Prostate gland (tissue), 2 donors: ENCODE measurements at regions not wholly inside any gene's neighbourhood (a gene's known extent, or its start where the extent isn't known, plus 50 kb on each side); places are given as distances from the start of the nearest gene placed in this dataset.

ENCODE experiments used
- POLR2A ChIP-seq: fragments of 450-650 bp; IDR thresholded peaks from one replicate; pipeline ENCODE4 v1.6.1; 2016; ENCODE audit warnings: antibody characterized with exemption, mild to moderate bottlenecking
- POLR2AphosphoS5 ChIP-seq: sonication (generic); formaldehyde crosslinking; IDR thresholded peaks from one replicate; pipeline ENCODE4 v1.6.1; 2017; ENCODE audit warnings: antibody characterized with exemption
- TF ChIP-seq, protein P1 (sequence below), 4 experiments: fragments of 200-600 bp in 2 of 4; fragments of 450-650 bp in 2 of 4; sonication (generic) in 2 of 4; IDR thresholded peaks; 1 replicate in 3 of 4; 2 replicates in 1 of 4; pipeline ENCODE4 v1.5.1; 2016 to 2019; ENCODE audit warnings: antibody characterized with exemption in 4 of 4, mild to moderate bottlenecking in 2 of 4, moderate library complexity in 2 of 4

DNA sequence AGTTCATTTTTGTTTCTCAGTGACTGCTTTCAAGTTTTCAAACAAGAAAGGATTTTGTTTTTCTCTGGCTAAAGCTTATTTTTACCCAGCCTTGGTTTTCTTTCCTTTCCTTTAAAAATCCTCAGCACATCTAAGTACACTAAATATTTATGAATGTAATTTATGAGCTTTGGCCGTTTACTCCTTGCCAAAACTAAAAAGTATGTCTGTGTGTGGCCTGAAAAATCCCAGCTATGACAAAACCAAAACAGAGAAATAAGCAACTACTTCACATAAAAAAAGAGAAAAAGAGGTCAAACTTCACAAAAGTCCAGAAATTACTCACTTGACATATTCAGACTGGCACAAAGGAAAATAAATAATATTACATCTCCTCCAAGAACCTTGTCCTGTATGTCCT is 365.1 kb upstream of the NFE2L3 start:
- TF ChIP-seq, protein P1, sequence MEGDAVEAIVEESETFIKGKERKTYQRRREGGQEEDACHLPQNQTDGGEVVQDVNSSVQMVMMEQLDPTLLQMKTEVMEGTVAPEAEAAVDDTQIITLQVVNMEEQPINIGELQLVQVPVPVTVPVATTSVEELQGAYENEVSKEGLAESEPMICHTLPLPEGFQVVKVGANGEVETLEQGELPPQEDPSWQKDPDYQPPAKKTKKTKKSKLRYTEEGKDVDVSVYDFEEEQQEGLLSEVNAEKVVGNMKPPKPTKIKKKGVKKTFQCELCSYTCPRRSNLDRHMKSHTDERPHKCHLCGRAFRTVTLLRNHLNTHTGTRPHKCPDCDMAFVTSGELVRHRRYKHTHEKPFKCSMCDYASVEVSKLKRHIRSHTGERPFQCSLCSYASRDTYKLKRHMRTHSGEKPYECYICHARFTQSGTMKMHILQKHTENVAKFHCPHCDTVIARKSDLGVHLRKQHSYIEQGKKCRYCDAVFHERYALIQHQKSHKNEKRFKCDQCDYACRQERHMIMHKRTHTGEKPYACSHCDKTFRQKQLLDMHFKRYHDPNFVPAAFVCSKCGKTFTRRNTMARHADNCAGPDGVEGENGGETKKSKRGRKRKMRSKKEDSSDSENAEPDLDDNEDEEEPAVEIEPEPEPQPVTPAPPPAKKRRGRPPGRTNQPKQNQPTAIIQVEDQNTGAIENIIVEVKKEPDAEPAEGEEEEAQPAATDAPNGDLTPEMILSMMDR (IDR thresholded peaks at IDR 0.05) = no peak
- no peak for TF ChIP-seq POLR2A
- TF ChIP-seq POLR2AphosphoS5 = no peak
